ENCODE measurements at regions not wholly inside any gene's neighbourhood (a gene's known extent, or its start where the extent isn't known, plus 50 kb on each side); places are given as distances from the start of the nearest gene placed in this dataset.

- no peak overlapping the region for H3K4me3 ChIP-seq (ENCODE audit: control insufficient read depth, low read depth, low read length)
- no peak for TF ChIP-seq CTCF (IDR thresholded peaks at IDR 0.05; ENCODE audit: control insufficient read depth, insufficient read depth, low read depth, low read length, missing control alignments)
- DNase-seq (ENCODE audit: low read depth), result no peak
These were observed 1531.6 kb downstream of the KCNT2 start for GRCh38 chr1:195076682-195077081.

GRCh38 chr1:195075973-195076372 lies 1532.3 kb downstream of the KCNT2 start:
- DNase-seq (ENCODE audit: low read depth), result no peak
- H3K4me3 ChIP-seq (ENCODE audit: control insufficient read depth, low read depth, low read length), result no peak overlapping the region
- TF ChIP-seq CTCF (IDR thresholded peaks at IDR 0.05; ENCODE audit: control insufficient read depth, insufficient read depth, low read depth, low read length, missing control alignments), result no peak

- no peak for DNase-seq (ENCODE audit: low read depth)
- TF ChIP-seq CTCF (IDR thresholded peaks at IDR 0.05; ENCODE audit: control insufficient read depth, insufficient read depth, low read depth, low read length, missing control alignments), result no peak
- no peak overlapping the region for H3K4me3 ChIP-seq (ENCODE audit: control insufficient read depth, low read depth, low read length)
These were observed 1536.8 kb downstream of the KCNT2 start for GRCh38 chr1:195071461-195071860.

- no peak overlapping the region for H3K4me3 ChIP-seq (ENCODE audit: control insufficient read depth, low read depth, low read length)
- no peak for DNase-seq (ENCODE audit: low read depth)
- no peak for TF ChIP-seq CTCF (IDR thresholded peaks at IDR 0.05; ENCODE audit: control insufficient read depth, insufficient read depth, low read depth, low read length, missing control alignments)
These were observed 1542.8 kb downstream of the KCNT2 start for GRCh38 chr1:195065437-195065836.

GRCh38 chr1:195064358-195064757 lies 1543.9 kb downstream of the KCNT2 start:
- no peak for TF ChIP-seq CTCF (IDR thresholded peaks at IDR 0.05; ENCODE audit: control insufficient read depth, insufficient read depth, low read depth, low read length, missing control alignments)
- no peak for DNase-seq (ENCODE audit: low read depth)
- no peak overlapping the region for H3K4me3 ChIP-seq (ENCODE audit: control insufficient read depth, low read depth, low read length)

GRCh38 chr1:195054217-195054687 lies 1554.0 kb downstream of the KCNT2 start:
- no peak overlapping the region for H3K4me3 ChIP-seq (ENCODE audit: control insufficient read depth, low read depth, low read length)
- TF ChIP-seq CTCF (IDR thresholded peaks at IDR 0.05; ENCODE audit: control insufficient read depth, insufficient read depth, low read depth, low read length, missing control alignments), result no peak
- no peak for DNase-seq (ENCODE audit: low read depth)

GRCh38 chr1:195053478-195053877 lies 1554.8 kb downstream of the KCNT2 start:
- no peak for DNase-seq (ENCODE audit: low read depth)
- no peak overlapping the region for H3K4me3 ChIP-seq (ENCODE audit: control insufficient read depth, low read depth, low read length)
- no peak for TF ChIP-seq CTCF (IDR thresholded peaks at IDR 0.05; ENCODE audit: control insufficient read depth, insufficient read depth, low read depth, low read length, missing control alignments)

Measured in AG09309 (cell line).